Naive thymus-derived CD4-positive, alpha-beta T cell (primary cell): ENCODE measurements at regions not wholly inside any gene's neighbourhood (a gene's known extent, or its start where the extent isn't known, plus 50 kb on each side); places are given as distances from the start of the nearest gene placed in this dataset.
A peak's percentile ranks its signal among the peaks of the same experiment; 100 is the strongest.
"Not testable (repeated sequence)": the region's sequence is repeated elsewhere in the genome, so short reads cannot be mapped to it uniquely, and the experiment has no call there.

Experiments
- ATAC-seq: fragments of 150-1000 bp; cut with Tn5 transposase; 2 replicates; pipeline ENCODE4 v1.10.0; 2021; ENCODE audit warnings: mild to moderate bottlenecking, moderate library complexity
- CTCF ChIA-PET: fragments of 350-600 bp; sonication (Branson Sonifier 250); formaldehyde crosslinking; loops from one replicate; lab custom pipeline; 2021; ENCODE audit warnings: antibody characterized with exemption; lab: Charles Lee
- POLR2A ChIA-PET: fragments of 350-600 bp; sonication (Branson Sonifier 250); formaldehyde crosslinking; loops from one replicate; lab custom pipeline; 2021; ENCODE audit warnings: antibody characterized with exemption, inconsistent platforms; lab: Charles Lee
- DNase-seq, 9 donors: peaks; one replicate each; pipeline versions ENCODE4 v3.0.0 to v3.0.0-alpha.2; 2020 to 2022; ENCODE audit warnings: mixed read lengths in 1 of 9
- H3K27ac ChIP-seq: one replicate; pipeline ENCODE4 v1.7.0; 2013; ENCODE audit warnings: mild to moderate bottlenecking, low read depth, low read length, moderate library complexity
- H3K27me3 ChIP-seq, 2 donors: one replicate each; pipeline ENCODE4 v1.7.0; 2013; ENCODE audit warnings: low read length in 2 of 2, mild to moderate bottlenecking in 2 of 2, moderate library complexity in 2 of 2; ENCODE audit not compliant: control insufficient read depth in 2 of 2, insufficient read depth in 2 of 2
- H3K36me3 ChIP-seq, 3 experiments: 1 replicate in 2 of 3; 2 replicates in 1 of 3; pipeline ENCODE4 v1.7.0; 2013; ENCODE audit warnings: low read length in 3 of 3, mild to moderate bottlenecking in 3 of 3, moderate library complexity in 1 of 3; ENCODE audit not compliant: insufficient read depth in 3 of 3, control insufficient read depth in 2 of 3
- H3K4me1 ChIP-seq, 2 donors: one replicate each; pipeline ENCODE4 v1.7.0; 2013; ENCODE audit warnings: low read length in 2 of 2, mild to moderate bottlenecking in 2 of 2, moderate library complexity in 1 of 2; ENCODE audit not compliant: control insufficient read depth in 2 of 2, insufficient read depth in 2 of 2
- H3K4me3 ChIP-seq: 2 replicates; pipeline ENCODE4 v1.7.0; 2013; ENCODE audit warnings: mild to moderate bottlenecking, low read length
- H3K9me3 ChIP-seq, 3 experiments: 1 replicate in 2 of 3; 2 replicates in 1 of 3; pipeline ENCODE4 v1.7.0; 2013; ENCODE audit warnings: low read length in 3 of 3; ENCODE audit not compliant: control insufficient read depth in 2 of 3
- H3K27ac Mint-ChIP-seq, 9 donors: one replicate each; pipeline ENCODE4 v1.8.0; 2020 to 2022; ENCODE audit warnings: mixed read lengths in 9 of 9, mild to moderate bottlenecking in 8 of 9, moderate library complexity in 5 of 9, inconsistent platforms in 2 of 9
- H3K27me3 Mint-ChIP-seq, 5 donors: one replicate each; pipeline ENCODE4 v1.8.0; 2021 to 2022; ENCODE audit warnings: mixed read lengths in 5 of 5, mild to moderate bottlenecking in 1 of 5
- H3K36me3 Mint-ChIP-seq, 5 donors: one replicate each; pipeline ENCODE4 v1.8.0; 2020 to 2022; ENCODE audit warnings: mixed read lengths in 5 of 5, mild to moderate bottlenecking in 3 of 5, inconsistent platforms in 1 of 5
- H3K4me1 Mint-ChIP-seq, 7 donors: one replicate each; pipeline ENCODE4 v1.8.0; 2020 to 2022; ENCODE audit warnings: mixed read lengths in 7 of 7, mild to moderate bottlenecking in 3 of 7, inconsistent platforms in 1 of 7
- H3K4me3 Mint-ChIP-seq, 10 donors: one replicate each; pipeline ENCODE4 v1.8.0; 2020 to 2022; ENCODE audit warnings: mild to moderate bottlenecking in 10 of 10, mixed read lengths in 10 of 10, moderate library complexity in 6 of 10, inconsistent platforms in 2 of 10
- H3K9me3 Mint-ChIP-seq, 11 donors: one replicate each; pipeline ENCODE4 v1.8.0; 2020 to 2022; ENCODE audit warnings: mixed read lengths in 11 of 11, mild to moderate bottlenecking in 4 of 11, inconsistent platforms in 1 of 11, moderate library complexity in 1 of 11
- intact Hi-C, 2 donors: fragments of 100-400 bp; cut with micrococcal nuclease; formaldehyde crosslinking; loops; one replicate each; pipeline ENCODE4 v1.15.1; 2023

DNA sequence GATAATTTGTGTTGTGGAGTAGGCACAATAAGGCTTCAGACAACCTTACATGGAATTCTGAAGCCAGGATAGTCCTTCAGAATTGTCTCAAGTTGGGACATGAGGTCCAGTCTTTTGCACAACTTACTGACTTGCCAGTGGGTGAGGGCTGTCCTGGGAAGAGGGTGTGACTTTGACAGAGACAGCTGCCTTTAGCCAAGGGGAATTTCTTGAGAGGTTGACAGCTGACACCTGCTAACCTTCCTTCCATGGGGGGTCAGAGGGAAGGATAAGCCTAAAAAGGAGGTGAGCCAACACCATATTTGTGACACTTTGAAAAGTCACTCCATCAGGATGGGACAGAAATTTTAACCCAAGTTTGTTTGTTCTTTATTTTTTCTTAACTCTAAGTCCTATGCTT is 907.8 kb upstream of the CRIM1 start:
- Mint-ChIP-seq H3K4me1 (peaks cover 0 to 2% (median 0%) of the 10 kb centered on the region in 7 donors), H3K27me3 (no peaks in the 10 kb centered on the region), H3K27ac (no peak overlapping the region), H3K4me3 (no peak overlapping the region), H3K36me3 (no peaks in the 10 kb centered on the region), H3K9me3 (peaks cover 0 to 2% (median 0%) of the 10 kb centered on the region in 11 donors)
- Histone ChIP-seq H3K4me1 (no peaks in the 10 kb centered on the region), H3K27ac (no peak overlapping the region), H3K36me3 (no peaks in the 10 kb centered on the region), H3K9me3 (no peaks in the 10 kb centered on the region), H3K4me3 (no peak overlapping the region), H3K27me3 (no peaks in the 10 kb centered on the region)
- intact Hi-C loops, result no loop called here
- ChIA-PET CTCF (no interaction called here), POLR2A (no interaction called here)
- ATAC-seq, result no peak
- no peak for DNase-seq

- Histone ChIP-seq H3K4me3 (no peak overlapping the region), H3K27me3 (no peaks in the 10 kb centered on the region), H3K36me3 (no peaks in the 10 kb centered on the region), H3K9me3 (no peaks in the 10 kb centered on the region), H3K4me1 (no peaks in the 10 kb centered on the region), H3K27ac (no peak overlapping the region)
- POLR2A ChIA-PET, result no interaction called here
- H3K27ac Mint-ChIP-seq, result no peak overlapping the region
- DNase-seq (no peak), ATAC-seq (peak; percentile 31)
- peaks cover 0 to 2% (median 0%) of the 10 kb centered on the region in 7 donors for H3K4me1 Mint-ChIP-seq
- H3K9me3 Mint-ChIP-seq, result peaks cover 0 to 2% (median 0%) of the 10 kb centered on the region in 11 donors
- CTCF ChIA-PET, result no interaction called here
- intact Hi-C loops, result no loop called here
- no peaks in the 10 kb centered on the region for H3K36me3 Mint-ChIP-seq
- no peak overlapping the region for H3K4me3 Mint-ChIP-seq
- no peaks in the 10 kb centered on the region for H3K27me3 Mint-ChIP-seq
Observed at GRCh38 chr2:35447215-35447614, 908.4 kb upstream of the CRIM1 start.

- Mint-ChIP-seq H3K4me1 (peaks cover 0 to 2% (median 0%) of the 10 kb centered on the region in 7 donors), H3K4me3 (no peak overlapping the region), H3K27ac (no peak overlapping the region), H3K27me3 (no peaks in the 10 kb centered on the region), H3K9me3 (peaks cover 0 to 2% (median 0%) of the 10 kb centered on the region in 11 donors), H3K36me3 (no peaks in the 10 kb centered on the region)
- no peak overlapping the region for H3K27ac ChIP-seq
- ChIA-PET CTCF (no interaction called here), POLR2A (no interaction called here)
- DNase-seq, result no peak
- H3K9me3 ChIP-seq, result no peaks in the 10 kb centered on the region
- no peaks in the 10 kb centered on the region for H3K36me3 ChIP-seq
- intact Hi-C loops, result no loop called here
- H3K4me3 ChIP-seq, result no peak overlapping the region
- no peaks in the 10 kb centered on the region for H3K27me3 ChIP-seq
- no peaks in the 10 kb centered on the region for H3K4me1 ChIP-seq
- ATAC-seq, result no peak
Observed at GRCh38 chr2:35443087-35443486, 912.5 kb upstream of the CRIM1 start.

- POLR2A ChIA-PET, H3K4me3 ChIP-seq, H3K27me3 Mint-ChIP-seq, H3K36me3 Mint-ChIP-seq, H3K36me3 ChIP-seq, DNase-seq, H3K4me1 Mint-ChIP-seq, H3K4me3 Mint-ChIP-seq, H3K27me3 ChIP-seq, CTCF ChIA-PET, ATAC-seq, H3K27ac Mint-ChIP-seq, H3K9me3 Mint-ChIP-seq, intact Hi-C loops, H3K9me3 ChIP-seq, H3K4me1 ChIP-seq, H3K27ac ChIP-seq: not testable (repeated sequence)
Observed at GRCh38 chr2:35441575-35441974, 914.0 kb upstream of the CRIM1 start.

- H3K9me3 Mint-ChIP-seq, H3K27me3 Mint-ChIP-seq, H3K9me3 ChIP-seq, H3K4me1 ChIP-seq, intact Hi-C loops, POLR2A ChIA-PET, H3K4me3 ChIP-seq, CTCF ChIA-PET, H3K27ac Mint-ChIP-seq, H3K27ac ChIP-seq, H3K27me3 ChIP-seq, H3K4me3 Mint-ChIP-seq, ATAC-seq, DNase-seq, H3K36me3 ChIP-seq, H3K36me3 Mint-ChIP-seq, H3K4me1 Mint-ChIP-seq: not testable (repeated sequence)
Observed at GRCh38 chr2:35440308-35440707, 915.3 kb upstream of the CRIM1 start.

GRCh38 chr2:35436893-35437292 is 918.7 kb upstream of the CRIM1 start:
- H3K27me3 ChIP-seq, ATAC-seq, H3K9me3 ChIP-seq, H3K36me3 Mint-ChIP-seq, H3K4me3 Mint-ChIP-seq, H3K36me3 ChIP-seq, H3K4me1 Mint-ChIP-seq, H3K27ac Mint-ChIP-seq, DNase-seq, H3K9me3 Mint-ChIP-seq, intact Hi-C loops, H3K4me3 ChIP-seq, H3K27me3 Mint-ChIP-seq, POLR2A ChIA-PET, H3K4me1 ChIP-seq, H3K27ac ChIP-seq: not testable (repeated sequence)
- CTCF ChIA-PET, result interaction anchor here (0.7 kb wide), 1 partner anchor 139 kb away, joined by 3 read pairs; no protein-coding TSS in a partner anchor

GRCh38 chr2:35428548-35428947 is 927.0 kb upstream of the CRIM1 start:
- H3K36me3 ChIP-seq, result no peaks in the 10 kb centered on the region
- intact Hi-C loops, result no loop called here
- Mint-ChIP-seq H3K4me3 (no peak overlapping the region), H3K27me3 (no peaks in the 10 kb centered on the region), H3K27ac (no peak overlapping the region), H3K4me1 (no peaks in the 10 kb centered on the region), H3K9me3 (peaks cover 0 to 7% (median 0%) of the 10 kb centered on the region in 11 donors), H3K36me3 (no peaks in the 10 kb centered on the region)
- H3K4me1 ChIP-seq, result no peaks in the 10 kb centered on the region
- H3K27me3 ChIP-seq, result no peaks in the 10 kb centered on the region
- CTCF ChIA-PET, result no interaction called here
- POLR2A ChIA-PET, result no interaction called here
- H3K4me3 ChIP-seq, result no peak overlapping the region
- DNase-seq (no peak), ATAC-seq (no peak)
- no peaks in the 10 kb centered on the region for H3K9me3 ChIP-seq
- no peak overlapping the region for H3K27ac ChIP-seq
